ENCODE measurements at regions not wholly inside any gene's neighbourhood (a gene's known extent, or its start where the extent isn't known, plus 50 kb on each side); places are given as distances from the start of the nearest gene placed in this dataset.

DNA sequence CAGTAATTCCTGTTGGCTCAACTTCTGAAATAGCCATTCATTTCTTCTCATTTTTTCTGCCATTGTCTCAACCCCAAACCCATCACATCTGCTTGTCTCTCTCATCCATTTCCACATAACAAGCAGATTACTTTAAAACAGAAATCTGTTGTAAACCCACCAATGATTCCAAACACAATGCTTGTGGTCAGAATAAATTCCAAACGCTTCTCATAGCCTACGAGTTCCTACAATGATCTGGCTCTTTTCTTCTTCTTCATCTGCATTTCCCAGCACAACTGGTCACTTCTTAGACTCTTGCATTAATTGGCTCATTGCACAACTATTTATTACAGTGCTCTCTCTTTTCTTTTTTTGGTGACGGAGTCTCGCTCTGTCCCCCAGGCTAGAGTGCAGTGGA lies 364.1 kb downstream of the GATA3 start:
- DNase-seq (ENCODE audit: low spot score): no peak
- TF ChIP-seq, protein P1, sequence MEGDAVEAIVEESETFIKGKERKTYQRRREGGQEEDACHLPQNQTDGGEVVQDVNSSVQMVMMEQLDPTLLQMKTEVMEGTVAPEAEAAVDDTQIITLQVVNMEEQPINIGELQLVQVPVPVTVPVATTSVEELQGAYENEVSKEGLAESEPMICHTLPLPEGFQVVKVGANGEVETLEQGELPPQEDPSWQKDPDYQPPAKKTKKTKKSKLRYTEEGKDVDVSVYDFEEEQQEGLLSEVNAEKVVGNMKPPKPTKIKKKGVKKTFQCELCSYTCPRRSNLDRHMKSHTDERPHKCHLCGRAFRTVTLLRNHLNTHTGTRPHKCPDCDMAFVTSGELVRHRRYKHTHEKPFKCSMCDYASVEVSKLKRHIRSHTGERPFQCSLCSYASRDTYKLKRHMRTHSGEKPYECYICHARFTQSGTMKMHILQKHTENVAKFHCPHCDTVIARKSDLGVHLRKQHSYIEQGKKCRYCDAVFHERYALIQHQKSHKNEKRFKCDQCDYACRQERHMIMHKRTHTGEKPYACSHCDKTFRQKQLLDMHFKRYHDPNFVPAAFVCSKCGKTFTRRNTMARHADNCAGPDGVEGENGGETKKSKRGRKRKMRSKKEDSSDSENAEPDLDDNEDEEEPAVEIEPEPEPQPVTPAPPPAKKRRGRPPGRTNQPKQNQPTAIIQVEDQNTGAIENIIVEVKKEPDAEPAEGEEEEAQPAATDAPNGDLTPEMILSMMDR (IDR thresholded peaks at IDR 0.05; ENCODE audit: extremely low read depth, insufficient read depth, missing control alignments): no peak
- in situ Hi-C loops (cut with MboI; ENCODE audit: low pct_unique_long_range_greater_than_20kb, low sequenced_read_pairs, unreplicated experiment): no loop called here

DNA sequence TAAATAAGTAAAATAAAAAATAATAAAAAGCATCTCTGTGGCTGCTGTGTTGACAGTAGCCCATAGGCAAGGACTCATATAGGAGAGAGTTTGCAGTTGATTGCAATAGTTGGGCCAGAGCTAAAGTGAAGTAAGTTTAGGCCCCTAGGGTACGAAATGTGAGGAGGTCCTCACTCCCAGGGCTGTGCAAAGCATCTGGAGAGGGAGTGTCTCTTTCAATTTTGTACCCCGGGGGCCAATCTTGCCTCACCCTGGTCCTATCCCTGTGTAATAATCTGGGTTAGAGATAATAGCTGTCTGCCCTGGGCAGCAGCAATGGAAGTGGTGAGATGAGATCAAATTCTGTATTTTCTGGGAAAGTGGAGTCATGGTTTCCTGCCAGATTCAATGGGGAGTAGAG lies 365.7 kb downstream of the GATA3 start:
- in situ Hi-C loops (cut with MboI; ENCODE audit: low pct_unique_long_range_greater_than_20kb, low sequenced_read_pairs, unreplicated experiment): no loop called here
- DNase-seq (ENCODE audit: low spot score): no peak
- TF ChIP-seq, protein P1 (IDR thresholded peaks at IDR 0.05; ENCODE audit: extremely low read depth, insufficient read depth, missing control alignments): no peak

DNA sequence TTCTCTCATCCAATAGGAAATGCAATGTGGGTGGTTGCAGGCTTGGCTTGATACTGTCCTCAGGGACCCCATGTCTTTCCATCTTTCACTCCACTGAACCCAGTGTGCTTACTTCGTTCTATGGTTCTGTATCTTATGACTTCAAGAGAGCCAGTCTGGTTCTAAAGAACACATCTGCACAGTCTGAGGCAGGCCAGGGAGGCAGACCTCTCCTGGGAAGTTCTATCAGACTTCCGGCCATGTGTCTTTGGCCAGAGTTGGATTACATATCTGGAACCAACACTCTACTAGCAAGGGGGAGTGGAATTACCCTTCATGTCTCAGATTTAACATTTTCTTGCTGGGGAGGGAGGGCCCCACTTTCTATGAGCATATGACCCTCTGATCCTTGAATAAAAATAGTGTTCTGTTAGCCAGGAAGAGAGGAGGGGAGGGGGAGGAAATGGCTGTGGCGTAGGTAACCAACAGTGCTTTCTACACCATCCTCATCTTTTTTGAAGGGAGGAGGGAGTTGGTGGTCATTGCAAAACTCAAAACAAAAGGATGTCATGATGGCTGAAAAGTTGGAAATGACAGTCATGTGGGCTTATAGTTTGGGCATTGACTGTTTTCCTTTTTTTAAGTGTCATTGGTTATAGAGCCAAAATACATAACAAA lies 370.2 kb downstream of the GATA3 start:
- DNase-seq (ENCODE audit: low spot score): no peak
- in situ Hi-C loops (cut with MboI; ENCODE audit: low pct_unique_long_range_greater_than_20kb, low sequenced_read_pairs, unreplicated experiment): no loop called here

DNA sequence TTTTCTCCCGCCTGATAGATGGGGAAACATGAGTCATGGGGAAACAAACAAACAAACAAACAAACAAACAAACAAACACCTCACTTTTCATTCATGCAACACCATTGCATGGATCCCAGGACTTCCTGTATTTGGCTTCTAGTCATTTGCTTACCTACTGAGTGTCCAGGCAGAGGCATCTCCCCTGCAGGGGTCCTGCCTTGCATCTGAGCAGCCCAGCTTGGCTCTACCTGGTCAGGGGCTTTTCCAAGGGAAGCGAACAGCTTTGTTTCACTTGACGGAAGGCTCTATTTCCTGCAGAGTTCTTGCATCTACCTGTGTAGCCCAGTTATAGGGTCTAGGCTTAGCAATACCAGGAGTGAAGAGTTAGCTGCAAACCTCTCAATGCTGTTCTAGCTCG lies 374.2 kb downstream of the GATA3 start:
- in situ Hi-C loops (cut with MboI; ENCODE audit: low pct_unique_long_range_greater_than_20kb, low sequenced_read_pairs, unreplicated experiment): no loop called here
- TF ChIP-seq, protein P1 (IDR thresholded peaks at IDR 0.05; ENCODE audit: extremely low read depth, insufficient read depth, missing control alignments): no peak
- no peak for DNase-seq (ENCODE audit: low spot score)

More for the DNA sequence above, 370.2 kb downstream of the GATA3 start:
- TF ChIP-seq, protein P1 (IDR thresholded peaks at IDR 0.05; ENCODE audit: extremely low read depth, insufficient read depth, missing control alignments): no peak

DNA sequence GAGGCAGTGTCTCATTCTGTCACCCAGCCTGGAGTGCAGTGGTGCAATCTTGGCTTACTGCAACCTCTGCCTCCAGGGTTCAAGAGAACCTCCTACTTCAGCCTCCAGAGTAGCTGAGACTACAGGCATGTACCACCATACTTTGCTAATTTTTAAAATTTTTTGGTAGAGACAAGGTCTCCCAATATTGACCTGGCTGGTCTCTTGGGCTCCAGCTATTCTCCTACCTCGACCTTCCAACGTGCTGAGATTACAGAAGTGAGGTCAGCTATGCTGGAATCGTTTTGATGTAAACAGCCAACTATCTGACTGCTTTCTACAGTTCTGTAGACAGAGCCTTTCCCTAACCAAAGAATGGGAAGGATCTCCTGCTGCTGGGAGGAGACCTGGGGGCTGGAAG lies 375.8 kb downstream of the GATA3 start:
- no peak for DNase-seq (ENCODE audit: low spot score)
- in situ Hi-C loops (cut with MboI; ENCODE audit: low pct_unique_long_range_greater_than_20kb, low sequenced_read_pairs, unreplicated experiment): no loop called here
- TF ChIP-seq, protein P1 (IDR thresholded peaks at IDR 0.05; ENCODE audit: extremely low read depth, insufficient read depth, missing control alignments): no peak

DNA sequence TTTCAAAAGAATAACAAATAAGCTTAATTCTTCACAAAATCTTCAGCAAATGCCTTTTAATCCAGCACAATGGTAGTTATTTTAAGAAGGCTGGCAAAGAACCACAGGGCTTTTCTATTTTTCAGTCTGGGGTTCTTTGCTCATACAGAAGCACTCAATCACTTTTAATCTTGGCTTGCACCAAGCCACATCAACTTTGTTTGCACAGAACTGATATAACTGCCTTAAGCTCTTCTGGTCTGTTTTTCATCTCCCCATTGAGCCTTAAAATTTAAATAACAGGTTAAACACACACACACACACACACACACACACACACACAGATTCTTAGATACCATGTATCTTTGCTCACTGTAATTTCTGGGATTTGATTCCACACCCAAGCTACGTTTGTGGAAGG lies 377.0 kb downstream of the GATA3 start:
- TF ChIP-seq, protein P1 (IDR thresholded peaks at IDR 0.05; ENCODE audit: extremely low read depth, insufficient read depth, missing control alignments): no peak
- in situ Hi-C loops (cut with MboI; ENCODE audit: low pct_unique_long_range_greater_than_20kb, low sequenced_read_pairs, unreplicated experiment): no loop called here
- no peak for DNase-seq (ENCODE audit: low spot score)

Data from GM13977 (cell line).